ENCODE measurements at regions not wholly inside any gene's neighbourhood (a gene's known extent, or its start where the extent isn't known, plus 50 kb on each side); places are given as distances from the start of the nearest gene placed in this dataset.
A peak's percentile ranks its signal among the peaks of the same experiment; 100 is the strongest.

DNA sequence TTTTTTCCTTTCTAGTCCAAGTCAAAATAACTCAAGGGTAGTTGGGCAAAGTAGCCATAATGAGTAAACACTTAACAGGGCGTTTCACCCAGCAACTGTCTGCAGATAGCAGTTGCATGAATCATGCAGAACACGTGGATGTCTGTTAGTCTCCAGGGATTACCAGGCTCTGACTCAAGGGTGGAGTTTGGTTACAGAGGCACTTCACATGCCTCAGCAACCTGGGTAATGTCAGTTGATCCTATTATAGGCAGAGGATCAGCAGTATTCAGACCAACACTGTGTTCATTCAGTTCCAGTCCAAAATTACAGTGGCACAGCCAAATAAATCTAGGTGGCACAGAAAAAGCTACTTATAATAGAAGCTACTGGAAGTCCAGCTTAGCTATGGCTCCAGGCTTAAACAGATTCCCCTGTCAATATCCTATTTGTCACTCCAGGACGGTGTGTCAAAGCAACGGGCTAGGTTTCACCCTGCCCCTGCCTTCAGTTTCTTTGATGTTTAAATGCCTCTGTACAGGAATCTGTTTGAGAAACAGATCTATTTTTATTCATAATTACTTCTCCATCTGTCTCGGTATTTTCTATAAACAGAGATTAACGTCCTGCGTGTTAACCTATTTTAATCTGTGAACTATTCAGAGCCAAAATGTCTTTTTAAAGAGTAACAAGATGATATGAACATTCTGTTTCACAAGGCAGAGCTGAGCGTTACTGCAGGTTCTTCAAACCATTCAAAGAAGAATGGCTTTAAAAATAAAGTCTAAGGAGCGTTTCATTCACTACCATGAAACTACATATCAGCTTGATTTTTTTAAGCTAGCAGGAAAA lies 162.6 kb upstream of the AKR1E2 start (continued):
- TF ChIP-seq CHD7 (IDR thresholded peaks at IDR 0.05; ENCODE audit: low read depth, low read length): no peak
- TF ChIP-seq ARNT (IDR thresholded peaks at IDR 0.05): no peak
- TF ChIP-seq PRMT5 (CRISPR knock-in tag; IDR thresholded peaks at IDR 0.05): no peak
- no peak for TF ChIP-seq SRSF1 (IDR thresholded peaks at IDR 0.05; ENCODE audit: low read depth, low read length)
- TF ChIP-seq CEBPG (CRISPR knock-in tag; IDR thresholded peaks at IDR 0.05): no peak
- TF ChIP-seq CEBPG (tag; conservative IDR thresholded peaks at IDR 0.05 in 1 of 2, IDR thresholded peaks at IDR 0.05 in 1 of 2): no peak
- no peak for TF ChIP-seq ZSCAN32 (CRISPR knock-in tag; IDR thresholded peaks at IDR 0.05)
- TF ChIP-seq MTA3 (IDR thresholded peaks at IDR 0.05; ENCODE audit: borderline replicate concordance): no peak
- no peak for TF ChIP-seq RB1 (IDR thresholded peaks at IDR 0.05; ENCODE audit: low read depth)
- 0 out of 2 replicates have a peak, but pooled peaks have one; percentile 33 for TF ChIP-seq NFE2 (IDR thresholded peaks at IDR 0.05; ENCODE audit: low read depth)
- peak; percentile 72 for TF ChIP-seq DPF2 (IDR thresholded peaks at IDR 0.05)
- no peak for TF ChIP-seq NELFE (IDR thresholded peaks at IDR 0.05; ENCODE audit: insufficient read depth, insufficient read length)
- TF ChIP-seq, protein P1, sequence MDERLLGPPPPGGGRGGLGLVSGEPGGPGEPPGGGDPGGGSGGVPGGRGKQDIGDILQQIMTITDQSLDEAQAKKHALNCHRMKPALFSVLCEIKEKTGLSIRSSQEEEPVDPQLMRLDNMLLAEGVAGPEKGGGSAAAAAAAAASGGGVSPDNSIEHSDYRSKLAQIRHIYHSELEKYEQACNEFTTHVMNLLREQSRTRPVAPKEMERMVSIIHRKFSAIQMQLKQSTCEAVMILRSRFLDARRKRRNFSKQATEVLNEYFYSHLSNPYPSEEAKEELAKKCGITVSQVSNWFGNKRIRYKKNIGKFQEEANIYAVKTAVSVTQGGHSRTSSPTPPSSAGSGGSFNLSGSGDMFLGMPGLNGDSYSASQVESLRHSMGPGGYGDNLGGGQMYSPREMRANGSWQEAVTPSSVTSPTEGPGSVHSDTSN (CRISPR knock-in tag; IDR thresholded peaks at IDR 0.05; ENCODE audit: low read depth): no peak
- TF ChIP-seq, protein P1 (tag; conservative IDR thresholded peaks at IDR 0.05; ENCODE audit: low read depth): peak; percentile 81
- TF ChIP-seq CBFB (CRISPR knock-in tag; IDR thresholded peaks at IDR 0.05): no peak

Data from K562 (cell line).